ENCODE measurements at regions not wholly inside any gene's neighbourhood (a gene's known extent, or its start where the extent isn't known, plus 50 kb on each side); places are given as distances from the start of the nearest gene placed in this dataset.
"Not testable (repeated sequence)": the region's sequence is repeated elsewhere in the genome, so short reads cannot be mapped to it uniquely, and the experiment has no call there.

DNA sequence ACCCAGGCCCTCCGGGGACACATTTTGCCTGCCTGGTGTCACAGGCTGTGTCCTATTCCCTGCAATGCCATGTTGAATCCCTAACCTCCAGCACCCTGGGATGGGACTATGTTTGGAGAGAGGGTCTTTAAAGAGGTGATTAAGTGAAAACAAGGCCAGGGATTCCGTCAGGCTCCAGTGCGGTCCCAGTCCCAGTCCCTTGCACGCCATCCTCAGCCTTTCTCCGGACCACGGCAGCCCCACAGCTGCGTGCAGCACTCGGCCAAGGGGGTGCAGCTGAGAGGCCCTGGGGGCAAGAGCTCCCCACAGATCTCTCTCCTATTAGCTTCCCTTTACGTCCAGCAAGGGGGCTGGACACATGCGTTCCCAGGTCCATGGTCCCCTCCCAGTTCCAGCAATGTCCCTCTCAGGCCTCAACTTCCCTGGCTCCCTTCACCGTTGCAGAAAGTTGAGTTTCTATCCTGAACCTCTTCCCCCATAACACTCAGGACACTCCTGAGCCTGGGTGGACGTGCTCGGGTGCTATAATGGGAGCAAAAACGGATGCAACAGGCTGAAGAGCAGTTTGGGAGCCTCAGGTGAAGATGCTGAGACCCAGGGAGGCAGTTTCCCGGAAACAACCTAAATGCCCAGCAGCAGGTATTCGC is 1422.7 kb downstream of the BRD1 start:
- no peak for DNase-seq

DNA sequence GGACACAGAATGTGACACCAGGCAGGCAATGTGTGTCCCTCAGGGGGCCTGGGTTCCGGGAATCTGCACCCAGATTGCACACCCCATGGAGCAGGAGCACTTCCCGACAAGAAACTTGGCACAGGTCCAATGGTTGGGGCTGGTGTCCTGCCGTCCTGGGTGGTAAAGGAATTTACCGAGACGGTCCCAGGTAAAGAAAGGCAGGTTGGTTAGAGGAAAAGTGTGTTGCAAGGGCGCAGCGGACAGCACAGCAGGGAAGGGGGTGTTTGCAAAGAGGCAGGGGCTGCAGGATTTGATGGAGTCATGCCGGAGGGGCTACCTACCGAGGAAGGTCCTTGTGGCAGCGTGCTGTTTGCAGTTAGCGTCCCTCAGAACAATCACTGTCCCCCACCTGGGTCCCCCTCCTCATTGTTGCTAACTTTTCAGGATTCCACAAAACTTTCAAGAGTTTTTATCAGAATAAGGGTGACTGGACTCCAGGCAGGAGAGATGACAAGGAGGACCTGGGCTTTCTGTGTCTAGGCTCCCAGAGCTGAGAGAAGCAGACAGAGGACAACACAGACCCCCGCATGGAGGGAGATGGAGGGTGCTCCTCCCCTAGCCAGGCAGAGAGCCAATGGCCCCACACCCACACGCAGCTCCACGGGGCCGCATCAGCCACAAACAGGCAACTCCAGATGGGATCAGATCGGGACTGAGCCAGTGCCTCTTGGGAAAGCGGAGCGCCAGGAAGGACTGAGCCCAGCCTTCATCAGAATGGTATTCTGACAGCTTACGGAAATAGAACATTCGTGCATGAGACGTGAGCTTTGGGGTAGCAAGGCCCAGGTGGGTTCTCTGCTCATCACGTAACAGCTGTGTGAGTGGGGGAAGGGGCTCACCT is 1423.9 kb downstream of the BRD1 start:
- no peak for DNase-seq

DNA sequence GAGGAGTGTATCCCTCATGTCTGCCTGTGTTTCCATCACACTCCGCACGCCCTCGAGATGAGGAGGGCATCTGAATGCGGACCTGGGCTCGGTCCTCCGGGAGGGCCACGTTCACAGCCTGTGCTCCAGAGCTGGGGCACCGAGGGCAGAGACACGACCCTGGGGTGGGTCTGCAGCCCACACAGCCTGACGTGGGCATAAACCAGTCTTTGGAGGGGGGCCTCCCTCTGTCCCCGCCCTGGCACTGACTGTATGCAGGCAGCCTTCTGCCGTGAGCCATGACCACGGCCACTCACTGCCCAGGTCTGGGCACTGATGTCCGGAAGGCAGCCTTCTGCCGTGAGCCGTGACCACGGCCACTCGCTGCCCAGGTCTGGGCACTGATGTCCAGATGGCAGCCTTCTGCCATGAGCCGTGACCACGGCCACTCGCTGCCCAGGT is 1425.1 kb downstream of the BRD1 start:
- no peak for DNase-seq

DNA sequence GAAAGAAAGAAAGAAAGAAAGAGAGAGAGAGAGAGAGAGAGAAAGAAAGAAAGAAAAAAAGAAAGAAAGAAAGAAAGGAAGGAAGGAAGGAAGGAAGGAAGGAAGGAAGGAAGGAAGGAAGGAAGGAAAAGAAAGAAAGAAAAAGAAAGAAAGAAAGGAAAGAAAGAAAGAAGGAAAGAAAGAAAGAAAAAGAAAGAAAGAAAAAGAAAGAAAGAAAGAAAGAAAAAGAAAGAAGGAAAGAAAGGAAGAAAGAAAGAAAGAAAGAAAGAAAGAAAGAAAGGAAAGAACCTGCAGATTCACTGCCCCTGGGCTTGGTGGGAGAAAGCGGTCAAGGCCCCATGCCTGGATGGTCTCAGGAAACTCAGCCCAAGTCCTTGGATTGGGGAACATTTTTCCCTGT is 1426.2 kb downstream of the BRD1 start:
- not testable (repeated sequence) for DNase-seq

DNA sequence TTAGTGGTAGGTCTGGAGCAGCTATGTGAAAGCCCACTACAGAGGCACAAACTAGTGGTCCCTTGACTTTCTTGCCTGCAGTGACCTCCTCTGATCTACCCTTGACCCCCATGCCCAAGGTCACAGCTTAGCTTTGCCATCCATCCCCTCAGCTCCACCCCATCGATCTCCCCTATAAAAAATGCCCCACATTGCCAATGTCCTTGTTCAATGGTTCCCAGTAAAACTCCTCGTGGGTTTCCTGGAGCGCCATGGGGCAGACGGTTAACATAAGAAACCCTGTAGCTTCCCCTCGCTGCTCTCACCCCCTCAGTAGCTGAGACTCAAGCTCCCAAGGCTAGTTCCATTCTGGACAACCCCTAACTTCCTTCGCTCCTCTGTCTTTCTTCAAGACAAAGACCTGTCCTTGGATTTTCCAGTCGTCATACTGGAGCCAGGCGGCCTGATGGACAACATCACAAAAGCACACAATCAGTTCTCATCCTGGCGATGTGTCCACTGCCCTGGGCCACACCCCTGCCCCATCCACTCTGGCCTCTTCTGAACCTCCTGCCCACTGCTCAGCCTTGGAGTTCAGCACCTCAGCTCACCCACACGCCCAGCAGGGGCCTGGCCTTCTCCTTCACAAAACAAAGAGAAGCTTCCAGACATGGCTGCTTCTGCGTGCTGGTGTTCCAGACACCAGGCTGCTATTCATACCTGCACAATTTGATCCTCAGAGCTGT is 1429.3 kb downstream of the BRD1 start:
- DNase-seq = no peak

DNA sequence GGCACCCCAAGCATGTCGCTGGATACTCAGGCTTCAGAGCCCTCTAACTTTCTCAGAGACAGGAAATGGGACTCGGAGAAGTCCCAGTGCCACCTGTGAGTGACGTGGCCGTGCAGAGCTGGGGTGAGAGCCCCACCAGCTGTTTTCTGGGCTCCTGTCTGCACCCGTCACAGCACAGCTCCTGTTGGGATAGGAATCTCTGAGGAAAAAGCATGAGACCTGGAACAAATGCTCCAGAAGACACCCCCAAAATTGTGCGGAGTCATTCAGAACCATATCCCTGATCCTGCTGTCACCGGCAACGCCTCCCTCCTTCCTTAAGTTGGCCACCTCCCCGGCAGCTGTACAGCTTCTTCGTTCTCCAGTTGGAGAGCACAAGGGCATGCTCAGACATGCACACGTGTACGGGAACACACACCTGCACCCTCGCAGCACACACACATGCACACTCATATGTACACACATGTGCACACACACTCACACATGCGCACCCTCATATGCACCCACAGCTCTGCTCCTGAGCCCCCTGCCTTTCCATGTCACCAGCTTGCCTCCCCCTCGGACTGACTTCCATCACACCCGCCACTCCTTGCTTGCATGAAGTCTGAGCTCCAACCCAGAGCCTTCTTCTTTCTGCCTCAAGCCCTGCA is 1430.0 kb downstream of the BRD1 start:
- no peak for DNase-seq

DNA sequence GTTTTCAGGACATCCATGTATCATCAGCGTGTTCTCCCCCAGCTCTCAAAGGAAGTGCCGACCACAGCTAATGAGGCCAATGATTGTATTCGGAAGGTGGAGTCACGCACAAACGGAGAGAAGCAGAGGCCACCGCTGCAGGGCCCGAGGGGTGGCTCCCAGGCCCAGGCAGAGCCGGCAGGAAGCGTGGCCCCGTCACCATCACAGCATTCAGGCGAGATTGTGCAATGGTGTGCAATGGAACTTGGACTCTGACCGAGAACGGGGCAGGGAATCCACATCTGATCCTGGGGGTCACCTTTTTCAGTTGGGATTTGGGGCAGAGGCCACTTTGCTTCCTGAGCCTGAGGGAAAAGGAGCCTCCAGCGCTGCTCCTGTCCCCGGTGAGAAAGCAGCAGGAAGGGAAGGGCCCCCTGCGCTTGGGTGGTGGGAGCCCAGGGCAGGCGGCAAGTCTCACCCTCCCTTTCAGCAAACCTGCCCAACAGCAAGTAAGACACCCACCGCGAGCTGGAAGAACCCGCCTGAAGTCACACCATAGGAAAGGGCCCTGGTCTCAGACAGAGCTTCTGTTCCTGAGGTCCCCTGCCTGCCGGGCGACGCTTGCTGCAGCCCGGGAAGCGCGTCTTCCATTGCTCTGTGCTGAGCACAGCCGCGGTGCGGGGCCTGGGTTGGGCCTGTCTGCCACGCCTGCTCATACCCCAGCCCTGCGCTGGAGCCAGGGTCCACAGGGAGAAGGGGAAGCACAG is 1430.7 kb downstream of the BRD1 start:
- no peak for DNase-seq

DNA sequence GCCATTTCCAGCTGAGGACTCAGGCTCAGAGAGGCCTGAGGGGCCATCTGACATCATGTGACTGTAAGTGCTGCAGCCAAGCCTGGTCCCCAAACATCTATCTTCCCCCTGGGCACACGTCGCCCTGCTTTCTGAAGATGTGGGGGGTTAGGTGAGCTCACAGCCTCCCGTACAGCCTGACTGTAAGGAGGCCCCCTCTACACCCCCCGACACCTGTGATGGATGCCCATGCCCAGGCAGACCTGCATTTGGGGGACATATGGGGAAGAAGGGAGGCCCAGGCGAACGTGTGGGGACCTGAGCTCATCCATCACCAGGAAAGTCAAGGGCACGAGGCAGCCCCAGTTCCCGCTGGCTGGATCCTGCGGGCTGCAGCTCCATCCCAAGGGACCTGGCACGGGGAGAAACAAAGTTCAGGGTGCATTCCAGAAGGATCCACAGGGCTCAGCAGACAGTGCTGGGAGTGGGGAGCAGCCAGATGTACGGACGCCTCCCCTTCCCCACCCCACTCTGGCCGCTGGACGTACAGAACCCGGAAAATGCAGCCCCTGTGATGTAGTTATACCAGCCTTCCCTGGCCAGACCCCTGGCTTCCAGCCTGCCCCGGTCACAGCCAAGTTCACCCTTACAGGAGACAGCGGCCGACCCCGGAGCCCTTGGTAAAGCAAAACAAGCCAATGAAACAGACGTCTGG is 1431.4 kb downstream of the BRD1 start:
- no peak for DNase-seq

DNA sequence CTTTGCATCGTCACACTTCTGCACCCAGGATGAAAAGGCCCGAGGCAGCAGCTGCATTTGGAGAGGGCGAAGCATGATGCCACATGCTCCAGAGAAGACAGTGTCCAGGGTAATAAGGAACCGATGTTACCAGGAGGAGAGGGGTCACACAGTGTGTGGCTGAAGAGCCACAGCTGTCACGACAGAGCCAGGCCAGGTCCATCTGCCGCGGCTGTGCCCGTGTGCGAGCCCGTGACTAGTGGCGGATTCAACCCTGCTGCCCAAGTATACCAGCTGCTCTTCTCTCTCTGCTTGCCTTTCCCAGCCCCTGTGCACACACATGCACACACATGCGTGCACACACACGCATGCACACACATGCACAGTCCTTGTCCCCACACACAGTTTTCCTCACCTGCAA is 1432.5 kb downstream of the BRD1 start:
- no peak for DNase-seq

DNA sequence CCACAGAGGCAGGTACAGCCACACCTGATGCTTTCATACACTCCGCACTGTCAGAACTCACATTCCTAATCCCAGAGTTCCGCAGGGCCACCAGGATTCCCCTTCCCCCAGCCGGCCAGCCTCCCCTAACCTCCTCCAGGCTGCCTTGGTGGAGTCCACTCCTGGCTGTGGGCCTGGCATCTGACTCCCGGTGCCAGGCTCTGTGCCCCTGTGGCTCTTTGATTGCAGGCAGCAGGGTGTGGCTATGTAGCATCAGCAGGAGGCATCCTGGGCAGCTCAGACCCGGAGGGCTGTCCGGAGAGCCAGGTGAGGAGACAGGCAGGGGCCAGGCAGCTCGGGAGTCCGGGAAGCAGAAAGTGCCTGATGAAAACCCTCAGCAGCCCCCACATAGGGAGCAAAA is 1432.9 kb downstream of the BRD1 start:
- no peak for DNase-seq

DNA sequence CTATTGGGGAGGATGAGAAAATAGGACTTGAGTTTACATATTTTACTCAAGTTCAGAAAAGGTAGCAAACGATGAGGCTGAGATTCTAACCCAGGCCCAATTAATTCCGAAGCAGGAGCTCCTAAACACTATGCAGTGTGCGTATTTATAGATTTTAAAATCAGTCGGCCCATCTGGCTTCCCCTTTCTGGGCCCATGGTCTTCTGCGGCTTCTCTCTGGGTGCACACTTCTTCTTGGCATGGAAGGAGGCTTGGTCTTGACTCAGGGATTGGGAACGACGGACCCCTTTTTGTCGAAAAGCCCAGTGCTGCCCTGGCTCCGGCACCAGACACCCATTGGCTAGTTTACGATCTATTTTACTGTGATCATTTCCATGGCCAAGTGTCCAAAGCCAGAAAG is 1433.8 kb downstream of the BRD1 start:
- DNase-seq = no peak

DNA sequence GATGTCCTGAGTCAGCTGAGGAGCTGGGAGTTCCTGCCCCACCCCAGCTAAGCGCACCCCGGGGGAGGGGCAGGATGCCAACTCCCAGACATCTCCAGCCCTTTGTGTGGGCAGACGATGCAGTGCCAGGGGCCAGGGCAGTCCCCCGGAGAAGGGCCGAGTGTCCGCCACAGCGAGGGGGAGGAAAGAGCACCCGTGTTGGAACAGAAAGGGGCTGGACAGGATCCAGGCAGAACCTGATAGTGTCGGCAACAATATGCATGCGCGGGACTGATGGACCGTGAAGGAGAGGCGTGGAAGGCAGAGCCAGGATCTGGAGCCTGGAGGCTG is 1434.7 kb downstream of the BRD1 start:
- DNase-seq = no peak

DNA sequence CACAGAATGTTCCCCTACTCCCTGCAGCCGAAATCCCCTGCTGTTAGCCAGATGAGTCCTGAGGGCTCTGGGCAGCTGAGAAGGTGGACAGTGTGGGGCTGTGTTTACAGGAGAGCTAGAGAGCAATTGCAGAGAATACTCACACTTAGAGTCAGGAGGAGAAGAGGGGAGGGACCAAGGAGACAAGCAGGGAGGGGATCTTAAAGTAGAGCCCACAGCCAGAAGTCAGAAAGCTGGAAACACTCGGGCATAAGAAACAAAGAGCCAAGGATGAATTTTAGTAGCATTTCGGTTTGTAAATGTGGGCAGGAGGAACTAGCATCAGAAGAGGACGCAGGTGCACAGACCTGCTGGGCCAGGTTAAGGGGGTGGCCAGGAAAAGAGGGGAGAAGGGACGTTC is 1435.9 kb downstream of the BRD1 start:
- no peak for DNase-seq

DNA sequence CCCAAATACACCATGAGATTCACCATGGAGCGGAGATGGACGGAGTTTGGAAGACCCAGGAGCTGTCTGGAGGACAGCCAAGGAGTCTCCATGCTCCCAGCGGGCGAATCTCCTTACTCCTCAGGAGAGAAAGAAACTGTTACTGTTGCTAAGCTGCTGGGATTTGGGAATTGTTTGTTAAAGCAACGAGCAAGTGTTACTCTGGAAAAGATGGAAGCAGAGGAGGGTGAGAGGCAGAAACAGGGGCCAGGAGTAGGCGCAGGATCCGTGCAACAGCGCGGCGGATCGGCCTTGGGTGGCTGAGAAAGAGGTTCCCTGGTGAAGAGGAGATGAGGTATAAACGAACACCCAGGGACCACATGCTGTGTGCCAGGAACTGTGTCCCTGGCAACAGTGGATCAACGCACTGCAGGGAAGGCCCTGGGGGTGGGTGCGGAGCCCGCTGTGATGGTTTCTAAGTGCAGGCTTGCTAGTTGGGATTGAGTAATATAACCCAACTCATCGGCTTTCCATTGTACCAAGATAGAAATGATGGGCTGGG is 1436.4 kb downstream of the BRD1 start:
- no peak for DNase-seq

DNA sequence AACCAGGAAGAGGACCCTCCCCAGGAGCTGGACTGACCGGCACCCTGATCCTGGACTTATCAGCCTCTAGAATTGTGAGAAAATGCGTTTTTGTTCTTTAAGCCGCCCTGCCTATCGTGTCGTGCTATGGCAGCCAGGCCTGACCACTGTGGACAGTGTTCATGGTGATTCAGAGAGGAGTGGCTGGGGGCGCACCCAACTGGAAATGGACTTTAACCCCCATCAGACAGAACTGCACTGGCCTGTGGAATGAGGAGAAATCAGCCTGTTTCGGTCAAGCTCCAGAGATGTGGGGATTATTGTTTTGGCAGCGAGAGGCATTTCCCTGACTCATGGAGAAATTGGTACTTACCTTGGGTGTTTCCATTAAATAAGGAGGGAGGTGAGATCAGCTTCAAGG is 1437.8 kb downstream of the BRD1 start:
- no peak for DNase-seq

DNA sequence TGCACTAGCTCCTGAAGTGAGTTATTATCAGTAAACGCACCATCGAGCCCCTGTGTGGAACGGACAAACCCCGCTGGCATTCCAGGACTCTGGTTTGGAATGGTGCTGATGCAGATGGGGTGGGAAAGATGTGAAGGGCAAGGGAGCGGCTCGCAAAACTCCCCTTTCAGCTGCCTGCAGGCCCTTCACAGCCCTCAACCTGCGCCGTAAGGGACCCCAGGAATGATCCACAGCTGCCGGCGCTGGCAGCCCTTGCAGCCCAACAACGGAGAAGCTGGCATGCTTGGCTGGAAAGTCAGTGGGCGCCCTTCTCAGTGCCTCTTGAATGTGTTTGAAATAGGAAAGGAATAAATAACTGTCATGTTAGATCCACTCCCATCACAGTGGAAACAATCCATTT is 1445.5 kb downstream of the BRD1 start:
- DNase-seq = no peak

DNA sequence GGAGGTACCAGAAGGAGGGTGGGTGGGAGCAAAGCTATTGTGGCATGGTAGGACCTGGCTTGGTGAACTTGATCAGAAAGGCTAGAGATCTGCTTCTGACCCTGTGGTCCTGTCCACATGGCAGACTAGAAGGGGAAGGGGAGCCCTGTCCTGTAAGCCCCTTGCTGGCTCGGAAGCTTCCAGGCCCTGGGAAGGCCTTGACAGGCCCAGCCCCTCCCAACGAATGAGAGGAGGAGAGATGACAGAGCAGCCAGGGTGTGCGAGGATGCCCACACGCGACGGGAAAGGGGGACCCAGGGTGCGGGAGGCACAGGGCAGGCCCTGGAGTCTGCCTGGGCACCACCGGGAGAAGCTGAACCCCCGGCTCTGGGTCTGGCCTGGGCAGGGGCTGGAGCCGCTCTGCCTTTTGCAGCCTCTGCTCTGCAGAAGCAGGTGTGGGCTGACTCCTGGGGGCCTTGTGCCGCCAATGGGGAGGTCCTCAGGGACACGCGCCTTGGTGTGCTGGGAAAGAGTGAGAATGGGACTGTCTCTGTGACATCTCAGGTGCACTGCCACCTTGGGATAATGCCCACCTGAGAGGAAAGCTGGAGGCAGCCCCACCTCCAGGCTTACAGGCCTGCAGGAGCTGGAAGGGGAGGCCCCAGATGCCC is 1447.5 kb downstream of the BRD1 start:
- DNase-seq = no peak

DNA sequence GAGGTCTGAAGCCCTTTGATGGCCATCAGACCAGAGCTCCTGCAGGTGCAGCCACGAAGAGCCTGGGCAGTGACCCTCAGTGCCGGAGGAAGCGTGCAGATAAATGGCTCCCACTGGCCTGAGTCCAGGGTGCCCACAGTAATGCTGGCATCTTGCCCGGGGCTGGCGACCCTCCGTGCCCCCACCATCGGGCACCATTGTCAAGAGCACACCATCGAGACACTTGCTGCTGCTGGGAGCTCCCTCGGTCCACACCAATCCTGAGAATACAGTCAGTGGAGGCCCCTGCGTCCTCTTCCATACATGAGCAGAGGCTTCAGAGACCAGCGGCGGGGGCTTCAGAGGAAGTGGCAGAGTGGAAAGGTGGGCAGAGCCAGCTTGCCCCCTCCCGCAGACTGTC is 1448.3 kb downstream of the BRD1 start:
- DNase-seq = no peak

DNA sequence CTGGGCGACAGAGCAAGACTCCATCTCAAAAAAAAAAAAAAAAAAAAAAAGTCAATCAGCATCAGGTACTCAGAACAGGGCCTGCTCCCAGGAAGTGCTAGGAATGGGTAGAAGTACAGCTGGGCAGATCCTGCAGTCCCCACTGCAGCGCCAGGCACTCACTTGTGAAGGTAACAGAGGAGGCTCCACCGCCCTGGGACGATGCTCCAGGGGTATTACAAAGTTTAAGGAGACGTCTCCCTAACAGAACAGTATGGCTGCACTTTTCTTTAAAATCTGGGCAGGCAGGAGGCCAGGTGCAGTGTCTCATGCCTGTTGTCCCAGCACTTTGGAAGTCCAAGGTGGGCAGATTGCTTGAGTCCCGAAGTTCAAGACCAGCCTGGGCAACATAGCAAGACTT is 1449.0 kb downstream of the BRD1 start:
- DNase-seq = no peak

DNA sequence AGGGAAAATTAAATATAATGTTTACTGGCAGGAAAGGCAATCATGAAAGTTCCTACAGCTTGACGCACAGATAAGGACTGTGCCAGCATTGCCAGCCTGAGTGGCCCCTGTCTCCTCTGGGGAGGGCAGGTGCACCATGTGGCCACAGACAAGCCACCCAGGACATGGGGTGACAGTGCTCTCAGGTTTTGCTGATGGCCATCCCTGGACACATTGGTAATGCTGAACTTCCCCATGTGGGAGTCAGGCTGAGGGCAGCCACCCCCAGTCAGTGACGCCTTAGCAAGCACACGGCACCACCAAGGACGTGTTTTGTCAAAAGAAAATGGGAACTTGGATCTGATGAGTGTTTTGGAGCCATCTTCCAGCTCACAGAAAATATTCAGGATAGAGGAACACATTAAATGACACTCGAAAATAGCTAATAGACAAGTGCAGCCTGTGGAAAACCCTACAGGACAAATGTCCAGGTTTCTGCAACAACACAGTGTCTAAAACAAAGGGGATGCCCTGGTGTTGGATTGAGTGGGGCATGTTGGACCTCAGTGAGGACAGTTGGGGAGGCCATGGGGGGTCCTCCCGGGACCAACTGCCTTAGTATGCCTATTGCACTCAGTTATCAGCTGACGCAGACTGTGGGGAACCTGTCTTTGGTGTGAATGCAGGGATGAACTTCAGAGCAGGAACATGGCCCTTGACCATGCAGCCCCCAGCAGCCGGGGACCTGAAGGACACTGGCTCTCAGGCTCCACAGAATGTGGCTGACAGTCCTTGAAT is 1450.5 kb downstream of the BRD1 start:
- no peak for DNase-seq

Data from CD4-positive, alpha-beta T cell treated with Interleukin-21 for 1 hour (primary cell).